ENCODE measurements at regions not wholly inside any gene's neighbourhood (a gene's known extent, or its start where the extent isn't known, plus 50 kb on each side); places are given as distances from the start of the nearest gene placed in this dataset.

GRCh38 chr13:105897575-105897974, 637.9 kb downstream of the EFNB2 start:
- TF ChIP-seq CTCF (IDR thresholded peaks at IDR 0.05; ENCODE audit: borderline replicate concordance, extremely low read depth, low read length, poor library complexity, severe bottlenecking) (no peak), EZH2 (IDR thresholded peaks at IDR 0.05; ENCODE audit: borderline replicate concordance, low read depth, low read length, severe bottlenecking) (no peak)
